LHCN-M2 (cell line): ENCODE measurements at regions not wholly inside any gene's neighbourhood (a gene's known extent, or its start where the extent isn't known, plus 50 kb on each side); places are given as distances from the start of the nearest gene placed in this dataset.
"Not testable (repeated sequence)": the region's sequence is repeated elsewhere in the genome, so short reads cannot be mapped to it uniquely, and the experiment has no call there.

Experiments
- DNase-seq: peaks from one replicate; pipeline ENCODE4 v3.0.0-alpha.2; 2012; ENCODE audit warnings: low read depth

- no peak for DNase-seq
Measured at GRCh38 chr2:138382672-138383071, 118.9 kb upstream of the SPOPL start.

- DNase-seq, result not testable (repeated sequence)
Measured at GRCh38 chr2:138386191-138386590, 115.4 kb upstream of the SPOPL start.

GRCh38 chr2:138389063-138389462 is 112.5 kb upstream of the SPOPL start:
- no peak for DNase-seq

- DNase-seq, result no peak
Measured at GRCh38 chr2:138390316-138390945, 111.1 kb upstream of the SPOPL start.

GRCh38 chr2:138391946-138392345 is 109.6 kb upstream of the SPOPL start:
- peak; percentile 10 for DNase-seq

- DNase-seq, result peak; percentile 66
Measured at GRCh38 chr2:138395565-138396306, 105.8 kb upstream of the SPOPL start.

GRCh38 chr2:138396843-138397242 is 104.7 kb upstream of the SPOPL start:
- no peak for DNase-seq

GRCh38 chr2:138403431-138403927 is 98.1 kb upstream of the SPOPL start:
- DNase-seq, result no peak

GRCh38 chr2:138414014-138414413 is 87.6 kb upstream of the SPOPL start:
- DNase-seq, result no peak

GRCh38 chr2:138415985-138416384 is 85.6 kb upstream of the SPOPL start:
- DNase-seq, result peak; percentile 29

GRCh38 chr2:138418453-138418852 is 83.1 kb upstream of the SPOPL start:
- no peak for DNase-seq

- peak; percentile 64 for DNase-seq
Measured at GRCh38 chr2:138421315-138421970, 80.1 kb upstream of the SPOPL start.

- DNase-seq, result peak; percentile 58
Measured at GRCh38 chr2:138421971-138422335, 79.6 kb upstream of the SPOPL start.

- DNase-seq, result no peak
Measured at GRCh38 chr2:138423198-138423597, 78.4 kb upstream of the SPOPL start.

GRCh38 chr2:138423745-138424144 is 77.8 kb upstream of the SPOPL start:
- no peak for DNase-seq

GRCh38 chr2:138424436-138425140 is 77.0 kb upstream of the SPOPL start:
- no peak for DNase-seq

- not testable (repeated sequence) for DNase-seq
Measured at GRCh38 chr2:138426116-138426515, 75.5 kb upstream of the SPOPL start.

- DNase-seq, result no peak
Measured at GRCh38 chr2:138428710-138429440, 72.7 kb upstream of the SPOPL start.

GRCh38 chr2:138430181-138430580 is 71.4 kb upstream of the SPOPL start:
- no peak for DNase-seq

GRCh38 chr2:138432971-138433370 is 68.6 kb upstream of the SPOPL start:
- DNase-seq, result peak; percentile 49
